CD4-positive, alpha-beta memory T cell (primary cell): ENCODE measurements at regions not wholly inside any gene's neighbourhood (a gene's known extent, or its start where the extent isn't known, plus 50 kb on each side); places are given as distances from the start of the nearest gene placed in this dataset.

ENCODE experiments used
- CTCF ChIA-PET: fragments of 350-600 bp; sonication (Branson Sonifier 250); formaldehyde crosslinking; loops from one replicate; lab custom pipeline; 2021; ENCODE audit warnings: inconsistent platforms; ENCODE audit not compliant: partially characterized antibody; lab: Charles Lee
- POLR2A ChIA-PET: fragments of 350-600 bp; sonication (Branson Sonifier 250); formaldehyde crosslinking; loops from one replicate; lab custom pipeline; 2021; ENCODE audit not compliant: partially characterized antibody; lab: Charles Lee
- DNase-seq, 5 donors: peaks; one replicate each; pipeline versions ENCODE4 v3.0.0 to v3.0.0-alpha.2; 2020 to 2022; ENCODE audit warnings: mixed read lengths in 1 of 5
- H3K27ac ChIP-seq: one replicate; pipeline ENCODE4 v1.7.0; 2013; ENCODE audit warnings: low read depth, low read length
- H3K27me3 ChIP-seq: 2 replicates; pipeline ENCODE4 v1.7.0; 2013; ENCODE audit warnings: mild to moderate bottlenecking, low read length, moderate library complexity; ENCODE audit not compliant: insufficient read depth
- H3K36me3 ChIP-seq: 2 replicates; pipeline ENCODE4 v1.7.0; 2013; ENCODE audit warnings: mild to moderate bottlenecking, low read length, moderate library complexity; ENCODE audit not compliant: insufficient read depth
- H3K4me1 ChIP-seq: 2 replicates; pipeline ENCODE4 v1.7.0; 2013; ENCODE audit warnings: mild to moderate bottlenecking, low read length, moderate library complexity; ENCODE audit not compliant: insufficient read depth
- H3K4me3 ChIP-seq, 2 donors: one replicate each; pipeline ENCODE4 v1.7.0; 2013; ENCODE audit warnings: low read length in 2 of 2, mild to moderate bottlenecking in 1 of 2
- H3K9me3 ChIP-seq, 2 donors: one replicate each; pipeline ENCODE4 v1.7.0; 2013; ENCODE audit warnings: low read length in 2 of 2, control low read depth in 1 of 2; ENCODE audit not compliant: control insufficient read depth in 1 of 2
- H3K27ac Mint-ChIP-seq, 7 donors: one replicate each; pipeline ENCODE4 v1.8.0; 2020 to 2021; ENCODE audit warnings: mixed read lengths in 7 of 7, mild to moderate bottlenecking in 6 of 7, inconsistent platforms in 3 of 7, moderate library complexity in 3 of 7
- H3K27me3 Mint-ChIP-seq, 2 donors: one replicate each; pipeline ENCODE4 v1.8.0; 2020 to 2021; ENCODE audit warnings: mixed read lengths in 2 of 2
- H3K36me3 Mint-ChIP-seq, 2 donors: one replicate each; pipeline ENCODE4 v1.8.0; 2020 to 2021; ENCODE audit warnings: mixed read lengths in 2 of 2, inconsistent platforms in 1 of 2, mild to moderate bottlenecking in 1 of 2
- H3K4me1 Mint-ChIP-seq, 4 donors: one replicate each; pipeline ENCODE4 v1.8.0; 2020 to 2021; ENCODE audit warnings: mixed read lengths in 4 of 4, mild to moderate bottlenecking in 1 of 4
- H3K4me3 Mint-ChIP-seq, 8 donors: one replicate each; pipeline ENCODE4 v1.8.0; 2020 to 2021; ENCODE audit warnings: mixed read lengths in 8 of 8, mild to moderate bottlenecking in 7 of 8, moderate library complexity in 6 of 8, inconsistent platforms in 3 of 8
- H3K9me3 Mint-ChIP-seq, 8 donors: one replicate each; pipeline ENCODE4 v1.8.0; 2020 to 2021; ENCODE audit warnings: mixed read lengths in 8 of 8, mild to moderate bottlenecking in 5 of 8, inconsistent platforms in 3 of 8, moderate library complexity in 1 of 8
- intact Hi-C: fragments of 100-400 bp; cut with micrococcal nuclease; formaldehyde crosslinking; loops from one replicate; pipeline ENCODE4 v1.15.1; 2023

DNA sequence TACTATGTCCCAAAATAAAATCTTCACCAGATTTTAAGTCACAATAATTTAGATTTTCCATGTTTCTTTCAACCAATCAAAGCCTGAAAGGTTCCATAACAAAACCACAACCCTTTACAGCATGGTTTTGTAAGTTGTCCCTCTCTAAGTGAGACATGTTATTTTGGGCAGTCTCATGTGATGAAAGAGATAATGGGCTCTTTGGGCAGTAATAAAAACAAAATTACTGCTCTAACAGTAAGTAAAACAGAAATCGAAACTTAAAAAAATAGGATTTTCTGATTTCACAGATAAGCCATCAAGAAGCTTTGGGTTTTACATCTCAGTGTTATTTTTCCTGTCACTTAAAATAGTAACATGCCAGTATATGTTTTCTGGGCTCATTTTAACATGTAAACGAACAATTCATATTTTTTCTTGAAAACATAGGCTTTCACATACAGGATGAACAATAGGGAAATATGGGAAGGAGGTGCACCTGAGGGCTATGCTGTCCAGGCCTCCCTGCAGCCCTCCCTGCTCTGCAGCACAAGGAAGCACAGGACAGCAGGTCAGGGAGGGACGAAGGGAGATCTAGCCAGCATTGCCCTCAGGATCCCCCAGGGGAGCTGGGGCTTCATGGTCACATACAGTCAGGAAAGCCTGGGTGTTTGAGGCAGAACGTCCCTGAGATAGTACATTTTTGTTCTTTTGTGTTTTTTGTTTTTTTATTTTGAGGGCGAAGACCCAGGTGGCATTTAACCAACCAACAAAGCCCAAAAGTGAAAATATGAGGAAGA is 157.4 kb downstream of the SHOX2 start:
- no peak overlapping the region for H3K4me3 ChIP-seq
- H3K4me1 ChIP-seq: no peaks in the 10 kb centered on the region
- H3K27me3 ChIP-seq: no peaks in the 10 kb centered on the region
- H3K27me3 Mint-ChIP-seq: peaks cover 0 to 2% of the 10 kb centered on the region in 2 donors
- intact Hi-C loops: no loop called here
- no peak overlapping the region for H3K27ac ChIP-seq
- H3K36me3 ChIP-seq: no peaks in the 10 kb centered on the region
- H3K4me1 Mint-ChIP-seq: no peaks in the 10 kb centered on the region
- POLR2A ChIA-PET: no interaction called here
- H3K4me3 Mint-ChIP-seq: no peak overlapping the region
- no peak overlapping the region for H3K27ac Mint-ChIP-seq
- DNase-seq: no peak
- H3K9me3 Mint-ChIP-seq: peaks cover 1 to 7% (median 4%) of the 10 kb centered on the region in 8 donors
- no peaks in the 10 kb centered on the region for H3K36me3 Mint-ChIP-seq
- H3K9me3 ChIP-seq: no peaks in the 10 kb centered on the region
- CTCF ChIA-PET: no interaction called here

DNA sequence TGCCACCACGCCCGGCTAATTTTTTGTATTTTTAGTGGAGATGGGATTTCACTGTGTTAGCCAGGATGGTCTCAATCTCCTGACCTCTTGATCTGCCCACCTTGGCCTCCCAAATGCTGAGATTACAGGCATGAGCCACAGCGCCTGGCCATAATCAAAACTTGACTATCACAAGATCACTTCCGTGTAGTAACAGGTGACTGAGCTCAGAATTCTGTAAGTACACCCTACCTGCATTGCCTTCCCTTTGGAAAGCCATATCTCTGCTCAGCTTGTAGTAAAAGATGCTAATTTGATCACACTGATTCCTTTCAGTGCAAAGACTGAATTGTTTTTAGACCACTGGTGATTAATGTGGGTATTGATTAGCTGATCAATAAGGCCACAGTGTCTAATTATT is 167.1 kb downstream of the SHOX2 start:
- H3K9me3 ChIP-seq: no peaks in the 10 kb centered on the region
- ChIA-PET POLR2A (no interaction called here), CTCF (interaction anchor here (1.4 kb wide), 1 partner anchor 14 kb away, joined by 4 read pairs; no protein-coding TSS in a partner anchor)
- no peaks in the 10 kb centered on the region for H3K36me3 ChIP-seq
- no peak overlapping the region for H3K27ac ChIP-seq
- no peak for DNase-seq
- Mint-ChIP-seq H3K9me3 (no peaks in the 10 kb centered on the region), H3K4me1 (no peaks in the 10 kb centered on the region), H3K36me3 (no peaks in the 10 kb centered on the region), H3K4me3 (no peak overlapping the region), H3K27ac (no peak overlapping the region), H3K27me3 (no peaks in the 10 kb centered on the region)
- H3K27me3 ChIP-seq: no peaks in the 10 kb centered on the region
- no peak overlapping the region for H3K4me3 ChIP-seq
- intact Hi-C loops: no loop called here
- no peaks in the 10 kb centered on the region for H3K4me1 ChIP-seq

DNA sequence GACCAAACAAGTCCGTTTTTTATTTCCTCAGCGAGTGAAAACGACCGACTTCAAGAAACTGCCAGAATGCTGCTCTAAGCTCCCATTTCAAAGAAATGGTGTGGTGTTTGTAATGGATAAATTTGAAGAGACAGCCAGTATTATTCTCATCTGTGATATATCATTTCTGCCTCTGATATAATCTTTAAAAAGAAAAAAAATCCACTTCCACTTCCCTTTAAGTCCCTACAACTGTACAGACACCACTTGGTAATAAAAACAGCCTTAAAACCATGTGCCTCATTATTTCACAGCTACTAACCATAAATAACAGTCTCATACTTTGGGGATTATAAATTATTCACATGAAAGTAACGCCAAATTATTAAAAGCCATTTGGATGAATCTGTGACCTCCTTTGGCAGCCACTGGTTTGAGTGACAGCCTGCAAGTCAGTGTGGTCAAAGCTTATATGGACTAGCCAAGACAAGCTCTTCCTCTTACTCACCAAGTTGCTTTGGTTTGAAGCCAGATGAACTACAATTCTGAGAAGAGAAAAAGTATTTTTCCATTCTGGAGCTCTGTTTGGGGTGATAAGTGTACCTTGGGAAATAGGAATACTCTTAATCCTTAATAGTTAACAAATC is 168.0 kb downstream of the SHOX2 start:
- H3K27ac Mint-ChIP-seq: no peak overlapping the region
- POLR2A ChIA-PET: no interaction called here
- intact Hi-C loops: no loop called here
- Histone ChIP-seq H3K36me3 (no peaks in the 10 kb centered on the region), H3K4me1 (no peaks in the 10 kb centered on the region), H3K4me3 (no peak overlapping the region), H3K9me3 (no peaks in the 10 kb centered on the region), H3K27ac (no peak overlapping the region), H3K27me3 (no peaks in the 10 kb centered on the region)
- CTCF ChIA-PET: interaction anchor here (1.4 kb wide), 1 partner anchor 15 kb away, joined by 4 read pairs; no protein-coding TSS in a partner anchor
- H3K4me3 Mint-ChIP-seq: no peak overlapping the region
- H3K4me1 Mint-ChIP-seq: no peaks in the 10 kb centered on the region
- no peaks in the 10 kb centered on the region for H3K36me3 Mint-ChIP-seq
- H3K27me3 Mint-ChIP-seq: no peaks in the 10 kb centered on the region
- no peak for DNase-seq
- H3K9me3 Mint-ChIP-seq: no peaks in the 10 kb centered on the region

DNA sequence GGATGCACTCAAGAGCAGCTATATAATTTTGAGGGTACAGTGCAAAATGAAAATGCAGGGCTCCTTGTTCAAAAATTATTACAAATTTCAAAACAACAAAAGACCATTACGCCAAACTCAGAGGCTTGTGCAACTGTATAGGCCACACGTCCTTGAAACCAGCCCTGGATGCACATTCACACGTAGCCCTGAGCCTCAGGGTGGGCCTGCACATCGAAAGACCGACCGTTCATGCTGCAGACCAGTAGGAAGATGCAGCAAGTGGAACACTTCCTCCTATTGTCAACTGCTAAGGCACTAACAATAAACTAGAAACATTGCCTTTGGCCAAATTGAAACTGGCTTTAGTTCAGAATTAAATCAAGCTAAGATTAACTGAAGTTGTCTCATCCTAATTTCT is 174.7 kb downstream of the SHOX2 start:
- no peaks in the 10 kb centered on the region for H3K36me3 ChIP-seq
- Mint-ChIP-seq H3K9me3 (no peaks in the 10 kb centered on the region), H3K4me1 (no peaks in the 10 kb centered on the region), H3K27me3 (no peaks in the 10 kb centered on the region), H3K4me3 (no peak overlapping the region), H3K27ac (no peak overlapping the region), H3K36me3 (no peaks in the 10 kb centered on the region)
- no peak for DNase-seq
- H3K27ac ChIP-seq: no peak overlapping the region
- H3K4me3 ChIP-seq: no peak overlapping the region
- intact Hi-C loops: no loop called here
- ChIA-PET CTCF (no interaction called here), POLR2A (no interaction called here)
- no peaks in the 10 kb centered on the region for H3K27me3 ChIP-seq
- H3K4me1 ChIP-seq: no peaks in the 10 kb centered on the region
- no peaks in the 10 kb centered on the region for H3K9me3 ChIP-seq

DNA sequence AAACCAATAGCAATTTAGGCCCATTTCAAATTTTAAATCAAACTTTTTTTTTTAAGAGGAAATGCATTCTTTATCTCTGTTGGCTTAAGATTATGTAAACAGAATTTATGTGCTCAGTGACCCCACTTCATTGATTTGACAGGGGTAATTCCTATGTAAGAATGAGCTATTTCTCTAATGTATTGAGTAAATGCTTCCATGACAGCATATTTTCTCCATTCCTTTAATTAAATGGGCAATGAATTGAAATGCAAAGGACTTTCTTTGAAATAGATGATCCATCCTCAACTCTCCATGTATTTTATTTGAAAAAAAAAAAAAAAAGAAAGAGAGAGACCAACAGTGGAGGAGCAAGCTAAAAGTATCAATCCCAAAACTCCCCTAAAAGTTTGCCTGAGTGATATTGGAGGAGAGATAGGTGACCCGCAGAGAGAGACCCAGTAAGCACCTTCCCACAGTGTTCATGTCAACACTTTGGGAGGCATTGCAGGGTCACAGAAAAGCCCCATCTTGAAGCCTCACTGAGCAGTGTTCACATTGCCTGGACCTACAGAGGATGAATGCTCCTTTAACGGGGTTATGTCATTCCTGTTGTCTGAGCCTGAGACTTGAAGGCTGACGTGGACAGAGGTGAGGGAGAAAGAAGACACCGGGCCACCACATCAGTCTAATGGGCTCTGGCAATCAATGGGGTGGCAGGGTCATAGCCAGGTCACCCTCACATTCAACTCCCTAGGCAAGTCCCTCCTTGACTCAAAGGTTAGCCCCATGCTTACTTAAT is 176.0 kb downstream of the SHOX2 start:
- Histone ChIP-seq H3K4me3 (no peak overlapping the region), H3K36me3 (no peaks in the 10 kb centered on the region), H3K9me3 (no peaks in the 10 kb centered on the region), H3K27ac (no peak overlapping the region), H3K27me3 (no peaks in the 10 kb centered on the region), H3K4me1 (no peaks in the 10 kb centered on the region)
- Mint-ChIP-seq H3K27ac (no peak overlapping the region), H3K4me3 (no peak overlapping the region), H3K4me1 (no peaks in the 10 kb centered on the region), H3K36me3 (no peaks in the 10 kb centered on the region), H3K9me3 (no peaks in the 10 kb centered on the region), H3K27me3 (no peaks in the 10 kb centered on the region)
- POLR2A ChIA-PET: no interaction called here
- intact Hi-C loops: no loop called here
- CTCF ChIA-PET: no interaction called here
- DNase-seq: no peak

DNA sequence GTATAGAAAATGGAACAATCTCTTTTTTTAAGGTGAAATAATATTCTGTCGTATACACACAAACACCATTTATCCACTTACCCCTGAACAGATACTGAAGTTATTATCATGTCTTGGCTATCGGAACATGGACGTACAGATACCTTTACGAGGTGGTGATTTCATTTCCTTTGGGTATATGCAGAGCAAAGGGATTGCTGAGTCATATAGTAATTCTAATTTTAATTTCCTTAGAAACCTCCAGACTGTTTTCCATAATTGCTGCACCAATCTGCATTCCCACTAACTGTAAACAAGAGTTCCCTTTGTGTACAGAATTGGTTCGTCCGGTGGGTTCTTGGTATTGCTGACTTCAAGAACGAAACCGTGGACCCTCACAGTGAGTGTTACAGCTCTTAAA is 179.4 kb downstream of the SHOX2 start:
- H3K36me3 Mint-ChIP-seq: no peaks in the 10 kb centered on the region
- intact Hi-C loops: no loop called here
- no peaks in the 10 kb centered on the region for H3K27me3 ChIP-seq
- no peak for DNase-seq
- H3K27ac Mint-ChIP-seq: no peak overlapping the region
- no peaks in the 10 kb centered on the region for H3K36me3 ChIP-seq
- no peaks in the 10 kb centered on the region for H3K4me1 Mint-ChIP-seq
- H3K27ac ChIP-seq: no peak overlapping the region
- CTCF ChIA-PET: no interaction called here
- no peaks in the 10 kb centered on the region for H3K9me3 ChIP-seq
- no peaks in the 10 kb centered on the region for H3K27me3 Mint-ChIP-seq
- no peak overlapping the region for H3K4me3 ChIP-seq
- H3K9me3 Mint-ChIP-seq: peaks cover 0 to 3% (median 0%) of the 10 kb centered on the region in 8 donors
- no peak overlapping the region for H3K4me3 Mint-ChIP-seq
- no peaks in the 10 kb centered on the region for H3K4me1 ChIP-seq
- POLR2A ChIA-PET: no interaction called here

DNA sequence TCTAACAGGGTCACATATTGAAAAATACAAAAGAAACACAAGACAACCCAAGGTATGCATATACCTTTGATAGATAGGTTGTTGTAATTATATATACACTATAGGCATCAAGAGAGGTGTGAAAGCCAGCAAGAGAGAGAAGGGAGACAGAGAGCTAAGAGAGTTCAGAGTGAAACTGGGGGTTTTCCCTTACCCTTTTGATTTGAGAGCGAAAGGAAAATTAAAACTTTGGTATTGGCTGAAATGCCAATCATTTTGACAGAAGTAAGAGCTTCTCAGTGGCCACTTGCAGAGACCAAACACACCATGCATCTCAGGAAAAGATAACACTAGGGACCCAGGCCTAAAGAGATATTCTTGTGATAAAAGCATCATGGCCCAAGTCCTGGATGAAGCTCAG is 183.6 kb downstream of the SHOX2 start:
- H3K9me3 Mint-ChIP-seq: peaks cover 0 to 3% (median 0%) of the 10 kb centered on the region in 8 donors
- H3K4me1 Mint-ChIP-seq: no peaks in the 10 kb centered on the region
- H3K27me3 Mint-ChIP-seq: no peaks in the 10 kb centered on the region
- no peaks in the 10 kb centered on the region for H3K36me3 ChIP-seq
- CTCF ChIA-PET: no interaction called here
- no peaks in the 10 kb centered on the region for H3K36me3 Mint-ChIP-seq
- no peak for DNase-seq
- no peak overlapping the region for H3K4me3 Mint-ChIP-seq
- H3K9me3 ChIP-seq: no peaks in the 10 kb centered on the region
- no peak overlapping the region for H3K4me3 ChIP-seq
- no peak overlapping the region for H3K27ac Mint-ChIP-seq
- POLR2A ChIA-PET: no interaction called here
- H3K4me1 ChIP-seq: no peaks in the 10 kb centered on the region
- no peaks in the 10 kb centered on the region for H3K27me3 ChIP-seq
- intact Hi-C loops: no loop called here
- no peak overlapping the region for H3K27ac ChIP-seq
